ENCODE measurements at regions not wholly inside any gene's neighbourhood (a gene's known extent, or its start where the extent isn't known, plus 50 kb on each side); places are given as distances from the start of the nearest gene placed in this dataset.
"Not testable (repeated sequence)": the region's sequence is repeated elsewhere in the genome, so short reads cannot be mapped to it uniquely, and the experiment has no call there.

GRCh38 chr3:6679510-6679909 is 181.4 kb upstream of the GRM7 start:
- no peak for TF ChIP-seq POLR2A (IDR thresholded peaks at IDR 0.05)
- TF ChIP-seq CTCF (IDR thresholded peaks at IDR 0.05), result no peak
- no peak overlapping the region for H3K27ac ChIP-seq
- intact Hi-C loops (cut with DNase I; ENCODE audit: low total_unique reads), result no loop called here
- H3K27me3 ChIP-seq, result no peaks in the 10 kb centered on the region
- H3K9me3 ChIP-seq, result no peaks in the 10 kb centered on the region
- no peak for DNase-seq
- no peak overlapping the region for H3K4me3 ChIP-seq
- no peaks in the 10 kb centered on the region for H3K4me1 ChIP-seq
- H3K36me3 ChIP-seq, result no peaks in the 10 kb centered on the region

- H3K27me3 ChIP-seq, result no peaks in the 10 kb centered on the region
- H3K4me3 ChIP-seq, result no peak overlapping the region
- no peaks in the 10 kb centered on the region for H3K36me3 ChIP-seq
- TF ChIP-seq POLR2A (IDR thresholded peaks at IDR 0.05) (no peak), CTCF (IDR thresholded peaks at IDR 0.05) (no peak)
- intact Hi-C loops (cut with DNase I; ENCODE audit: low total_unique reads), result no loop called here
- no peaks in the 10 kb centered on the region for H3K4me1 ChIP-seq
- no peak overlapping the region for H3K27ac ChIP-seq
- H3K9me3 ChIP-seq, result no peaks in the 10 kb centered on the region
- no peak for DNase-seq
Observed at GRCh38 chr3:6680119-6680806, 180.7 kb upstream of the GRM7 start.

- intact Hi-C loops (cut with DNase I; ENCODE audit: low total_unique reads), result no loop called here
- Histone ChIP-seq H3K4me1 (no peaks in the 10 kb centered on the region), H3K36me3 (no peaks in the 10 kb centered on the region), H3K27ac (no peak overlapping the region), H3K9me3 (no peaks in the 10 kb centered on the region), H3K4me3 (no peak overlapping the region), H3K27me3 (no peaks in the 10 kb centered on the region)
- no peak for TF ChIP-seq CTCF (IDR thresholded peaks at IDR 0.05)
- TF ChIP-seq POLR2A (IDR thresholded peaks at IDR 0.05), result no peak
- no peak for DNase-seq
Observed at GRCh38 chr3:6697285-6697684, 163.6 kb upstream of the GRM7 start.

- no peak overlapping the region for H3K4me3 ChIP-seq
- DNase-seq, result no peak
- no peak overlapping the region for H3K27ac ChIP-seq
- intact Hi-C loops (cut with DNase I; ENCODE audit: low total_unique reads), result no loop called here
- no peak for TF ChIP-seq CTCF (IDR thresholded peaks at IDR 0.05)
- no peak for TF ChIP-seq POLR2A (IDR thresholded peaks at IDR 0.05)
- no peaks in the 10 kb centered on the region for H3K4me1 ChIP-seq
- H3K9me3 ChIP-seq, result no peaks in the 10 kb centered on the region
- H3K27me3 ChIP-seq, result no peaks in the 10 kb centered on the region
- H3K36me3 ChIP-seq, result no peaks in the 10 kb centered on the region
Observed at GRCh38 chr3:6697722-6698121, 163.2 kb upstream of the GRM7 start.

- H3K4me3 ChIP-seq; H3K36me3 ChIP-seq; H3K27me3 ChIP-seq; intact Hi-C loops (cut with DNase I; ENCODE audit: low total_unique reads); DNase-seq; H3K27ac ChIP-seq; H3K4me1 ChIP-seq; H3K9me3 ChIP-seq: not testable (repeated sequence)
Observed at GRCh38 chr3:6704817-6705216, 156.1 kb upstream of the GRM7 start.

- Histone ChIP-seq H3K27ac (no peak overlapping the region), H3K4me1 (no peaks in the 10 kb centered on the region), H3K9me3 (no peaks in the 10 kb centered on the region), H3K4me3 (no peak overlapping the region), H3K27me3 (no peaks in the 10 kb centered on the region), H3K36me3 (no peaks in the 10 kb centered on the region)
- DNase-seq, result no peak
- intact Hi-C loops (cut with DNase I; ENCODE audit: low total_unique reads), result no loop called here
- TF ChIP-seq POLR2A (IDR thresholded peaks at IDR 0.05), result no peak
Observed at GRCh38 chr3:6706777-6707176, 154.1 kb upstream of the GRM7 start.
